ENCODE measurements at regions not wholly inside any gene's neighbourhood (a gene's known extent, or its start where the extent isn't known, plus 50 kb on each side); places are given as distances from the start of the nearest gene placed in this dataset.

DNA sequence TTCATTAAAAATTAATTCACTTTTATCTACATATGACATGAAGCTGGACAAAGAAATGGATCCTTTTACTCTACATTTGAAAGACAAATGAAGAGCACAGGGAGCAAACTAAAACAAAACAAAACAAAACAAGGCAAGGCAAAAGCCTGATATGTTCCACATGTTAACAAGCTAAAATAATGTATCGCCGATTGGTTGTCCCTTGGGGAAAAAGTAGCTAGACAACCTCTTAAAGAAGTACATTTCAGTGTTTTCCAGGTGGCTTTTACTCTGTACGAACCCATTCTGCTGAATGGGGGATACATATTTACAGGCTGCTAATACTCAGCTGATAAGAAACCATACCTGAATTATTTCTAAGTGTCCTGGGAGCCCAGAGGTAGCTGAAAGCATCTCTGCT, 493.0 kb upstream of the TBL1XR1 start:
- TF ChIP-seq, protein P1, sequence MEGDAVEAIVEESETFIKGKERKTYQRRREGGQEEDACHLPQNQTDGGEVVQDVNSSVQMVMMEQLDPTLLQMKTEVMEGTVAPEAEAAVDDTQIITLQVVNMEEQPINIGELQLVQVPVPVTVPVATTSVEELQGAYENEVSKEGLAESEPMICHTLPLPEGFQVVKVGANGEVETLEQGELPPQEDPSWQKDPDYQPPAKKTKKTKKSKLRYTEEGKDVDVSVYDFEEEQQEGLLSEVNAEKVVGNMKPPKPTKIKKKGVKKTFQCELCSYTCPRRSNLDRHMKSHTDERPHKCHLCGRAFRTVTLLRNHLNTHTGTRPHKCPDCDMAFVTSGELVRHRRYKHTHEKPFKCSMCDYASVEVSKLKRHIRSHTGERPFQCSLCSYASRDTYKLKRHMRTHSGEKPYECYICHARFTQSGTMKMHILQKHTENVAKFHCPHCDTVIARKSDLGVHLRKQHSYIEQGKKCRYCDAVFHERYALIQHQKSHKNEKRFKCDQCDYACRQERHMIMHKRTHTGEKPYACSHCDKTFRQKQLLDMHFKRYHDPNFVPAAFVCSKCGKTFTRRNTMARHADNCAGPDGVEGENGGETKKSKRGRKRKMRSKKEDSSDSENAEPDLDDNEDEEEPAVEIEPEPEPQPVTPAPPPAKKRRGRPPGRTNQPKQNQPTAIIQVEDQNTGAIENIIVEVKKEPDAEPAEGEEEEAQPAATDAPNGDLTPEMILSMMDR (IDR thresholded peaks at IDR 0.05; ENCODE audit: low read depth, low read length) = no peak
- H3K4me3 ChIP-seq (ENCODE audit: low read depth, low read length) = no peak overlapping the region
- no peak overlapping the region for H3K27ac ChIP-seq (ENCODE audit: low read depth, low read length)
- no peaks in the 10 kb centered on the region for H3K27me3 ChIP-seq (ENCODE audit: control insufficient read depth, insufficient read depth, low read length)
- H3K9me3 ChIP-seq (ENCODE audit: control insufficient read depth, insufficient read depth, low read length) = no peaks in the 10 kb centered on the region
- POLR2A ChIA-PET = no interaction called here
- CTCF ChIA-PET = no interaction called here
- no peak for DNase-seq (ENCODE audit: low read depth, low spot score)

DNA sequence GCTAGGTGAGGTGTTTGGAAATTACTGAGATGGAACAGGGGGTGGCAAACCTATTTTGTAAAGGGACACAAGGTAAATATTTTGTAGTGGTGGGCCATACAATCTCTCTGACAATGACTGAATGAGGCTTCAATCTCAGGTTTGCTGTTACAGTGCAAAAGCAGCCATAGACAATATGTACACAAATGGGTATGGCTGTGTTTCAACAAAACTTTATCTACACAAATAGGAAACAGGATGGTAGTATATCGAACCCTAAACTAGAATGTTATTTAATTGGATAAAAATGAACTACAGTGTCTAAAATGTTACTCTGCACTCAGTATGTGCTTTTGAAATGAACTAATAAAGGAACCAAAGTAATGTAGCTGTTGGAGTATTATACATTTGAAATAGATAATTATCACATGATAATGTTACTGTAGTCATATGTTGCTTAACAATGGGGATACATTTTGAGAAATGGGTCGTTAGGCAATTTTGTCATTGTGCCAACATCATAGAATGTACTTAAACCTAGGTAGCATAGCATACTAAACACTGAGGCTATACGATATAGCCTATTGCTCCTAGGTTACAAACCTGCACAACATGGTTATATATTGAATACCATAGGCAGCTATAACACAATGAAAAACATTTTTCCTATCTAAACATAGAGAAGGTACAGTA, 495.2 kb upstream of the TBL1XR1 start:
- no peak for DNase-seq (ENCODE audit: low read depth, low spot score)
- Histone ChIP-seq H3K4me3 (ENCODE audit: low read depth, low read length) (no peak overlapping the region), H3K27ac (ENCODE audit: low read depth, low read length) (no peak overlapping the region), H3K27me3 (ENCODE audit: control insufficient read depth, insufficient read depth, low read length) (no peaks in the 10 kb centered on the region), H3K9me3 (ENCODE audit: control insufficient read depth, insufficient read depth, low read length) (no peaks in the 10 kb centered on the region)
- CTCF ChIA-PET = interaction anchor here (0.6 to 0.8 kb wide), 2 partner anchors 70 to 92 kb away, joined by 3 read pairs; no protein-coding TSS in a partner anchor
- TF ChIP-seq, protein P1 (IDR thresholded peaks at IDR 0.05; ENCODE audit: low read depth, low read length) = no peak
- POLR2A ChIA-PET = no interaction called here

DNA sequence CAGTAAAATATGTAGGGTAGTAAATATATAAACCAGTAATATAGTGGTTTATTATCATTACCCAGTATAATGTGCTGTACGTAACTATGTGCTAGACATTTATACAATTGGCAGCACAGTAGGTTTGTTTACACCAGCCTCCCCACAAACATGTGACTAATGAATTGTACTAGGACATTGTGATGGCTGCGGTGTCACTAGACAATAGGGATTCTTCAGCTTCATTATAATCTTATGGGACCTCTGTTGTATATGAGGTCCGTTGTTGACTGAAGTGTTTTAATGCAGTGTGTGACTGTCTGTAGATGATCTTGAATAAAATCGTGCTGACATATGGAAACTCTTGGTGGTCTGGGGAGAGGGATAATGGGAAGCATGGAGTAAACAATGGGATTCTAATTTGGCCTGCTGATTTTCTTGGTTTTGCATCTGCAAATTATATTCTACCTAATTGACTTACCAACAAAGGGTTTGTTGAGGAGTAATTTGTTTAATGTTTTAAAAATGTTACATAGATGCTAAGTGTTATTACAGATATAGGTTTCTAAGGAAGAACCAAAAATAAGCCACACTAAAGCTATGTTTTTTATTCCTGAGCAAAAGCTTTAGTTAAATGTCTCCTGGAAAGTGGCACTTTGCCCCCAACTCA, 496.5 kb upstream of the TBL1XR1 start:
- TF ChIP-seq, protein P1 (IDR thresholded peaks at IDR 0.05; ENCODE audit: low read depth, low read length) = no peak
- Histone ChIP-seq H3K27ac (ENCODE audit: low read depth, low read length) (no peak overlapping the region), H3K27me3 (ENCODE audit: control insufficient read depth, insufficient read depth, low read length) (no peaks in the 10 kb centered on the region), H3K4me3 (ENCODE audit: low read depth, low read length) (no peak overlapping the region), H3K9me3 (ENCODE audit: control insufficient read depth, insufficient read depth, low read length) (no peaks in the 10 kb centered on the region)
- ChIA-PET POLR2A (interaction anchor here (0.7 kb wide), 1 partner anchor 83 kb away, joined by 3 read pairs; no protein-coding TSS in a partner anchor), CTCF (interaction anchor here (0.6 to 0.8 kb wide), 2 partner anchors 91 to 284 kb away, joined by 3 read pairs; no protein-coding TSS in a partner anchor)
- no peak for DNase-seq (ENCODE audit: low read depth, low spot score)

DNA sequence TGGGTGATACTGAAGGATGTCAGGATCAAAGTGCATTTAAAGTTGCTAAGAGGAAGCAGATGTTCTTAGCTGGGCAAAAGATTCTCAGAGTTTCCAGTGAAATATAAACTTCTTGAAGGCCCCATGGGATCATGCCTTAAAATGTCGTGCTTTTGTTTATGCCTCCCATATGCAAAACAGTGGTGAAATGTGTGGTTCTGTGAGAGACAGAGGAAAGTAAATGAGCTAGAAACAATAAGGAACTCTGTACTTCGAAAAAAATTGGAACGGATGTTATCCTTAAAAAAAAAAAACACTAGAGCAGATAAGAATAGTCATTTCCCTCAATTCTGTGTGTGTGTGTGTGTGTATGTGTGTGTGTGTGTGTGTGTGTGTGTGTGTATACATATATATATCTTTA, 497.0 kb upstream of the TBL1XR1 start:
- CTCF ChIA-PET = no interaction called here
- TF ChIP-seq, protein P1 (IDR thresholded peaks at IDR 0.05; ENCODE audit: low read depth, low read length) = no peak
- H3K4me3 ChIP-seq (ENCODE audit: low read depth, low read length) = no peak overlapping the region
- H3K9me3 ChIP-seq (ENCODE audit: control insufficient read depth, insufficient read depth, low read length) = no peaks in the 10 kb centered on the region
- H3K27ac ChIP-seq (ENCODE audit: low read depth, low read length) = no peak overlapping the region
- DNase-seq (ENCODE audit: low read depth, low spot score) = peak; percentile 55
- POLR2A ChIA-PET = interaction anchor here (0.5 to 0.7 kb wide), 2 partner anchors 82 to 215 kb away, joined by 3 read pairs; no protein-coding TSS in a partner anchor
- H3K27me3 ChIP-seq (ENCODE audit: control insufficient read depth, insufficient read depth, low read length) = no peaks in the 10 kb centered on the region

DNA sequence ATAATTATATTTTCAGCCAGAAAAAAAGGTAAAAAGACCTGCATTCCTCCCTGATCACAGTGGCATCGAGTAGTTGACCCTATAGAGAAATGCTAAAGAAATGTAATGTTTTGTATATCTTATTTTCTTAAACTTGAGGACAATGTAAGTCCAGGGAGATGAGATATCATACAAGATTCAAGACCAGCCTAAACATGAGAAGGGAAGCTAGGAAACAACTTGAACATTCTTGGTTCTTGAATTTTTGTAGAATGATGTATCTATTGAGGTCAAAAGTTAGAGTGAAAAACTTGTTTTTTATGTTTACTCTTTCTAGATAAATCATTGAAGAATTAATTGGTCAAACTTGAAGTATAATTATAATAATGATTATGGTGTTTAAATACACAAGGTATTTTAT, 497.7 kb upstream of the TBL1XR1 start:
- ChIA-PET POLR2A (interaction anchor here (0.5 kb wide), 1 partner anchor 215 kb away, joined by 3 read pairs; no protein-coding TSS in a partner anchor), CTCF (no interaction called here)
- H3K27ac ChIP-seq (ENCODE audit: low read depth, low read length) = no peak overlapping the region
- no peak overlapping the region for H3K4me3 ChIP-seq (ENCODE audit: low read depth, low read length)
- H3K27me3 ChIP-seq (ENCODE audit: control insufficient read depth, insufficient read depth, low read length) = no peaks in the 10 kb centered on the region
- TF ChIP-seq, protein P1 (IDR thresholded peaks at IDR 0.05; ENCODE audit: low read depth, low read length) = no peak
- DNase-seq (ENCODE audit: low read depth, low spot score) = no peak
- no peaks in the 10 kb centered on the region for H3K9me3 ChIP-seq (ENCODE audit: control insufficient read depth, insufficient read depth, low read length)
